ENCODE measurements at regions not wholly inside any gene's neighbourhood (a gene's known extent, or its start where the extent isn't known, plus 50 kb on each side); places are given as distances from the start of the nearest gene placed in this dataset.

DNA sequence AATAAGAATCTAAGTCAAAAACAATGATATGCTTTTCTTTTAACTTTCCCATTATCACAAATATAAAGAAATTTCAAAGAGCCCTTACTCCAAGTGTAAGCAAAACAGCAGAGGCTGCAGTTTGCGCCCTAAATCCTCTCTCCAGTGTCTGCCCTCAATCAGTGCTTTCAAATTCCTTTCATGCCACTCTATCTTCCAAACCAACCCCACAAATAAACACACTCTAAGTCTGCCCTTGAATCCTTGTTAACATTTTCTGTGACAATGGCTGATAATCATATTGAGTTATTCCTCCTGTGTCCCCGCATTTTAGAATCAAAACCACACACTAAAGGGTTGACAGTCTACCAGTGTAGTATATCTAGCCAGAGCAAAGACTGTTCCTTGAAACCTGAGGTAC, 317.9 kb upstream of the MARCKS start:
- TF ChIP-seq, protein P1, sequence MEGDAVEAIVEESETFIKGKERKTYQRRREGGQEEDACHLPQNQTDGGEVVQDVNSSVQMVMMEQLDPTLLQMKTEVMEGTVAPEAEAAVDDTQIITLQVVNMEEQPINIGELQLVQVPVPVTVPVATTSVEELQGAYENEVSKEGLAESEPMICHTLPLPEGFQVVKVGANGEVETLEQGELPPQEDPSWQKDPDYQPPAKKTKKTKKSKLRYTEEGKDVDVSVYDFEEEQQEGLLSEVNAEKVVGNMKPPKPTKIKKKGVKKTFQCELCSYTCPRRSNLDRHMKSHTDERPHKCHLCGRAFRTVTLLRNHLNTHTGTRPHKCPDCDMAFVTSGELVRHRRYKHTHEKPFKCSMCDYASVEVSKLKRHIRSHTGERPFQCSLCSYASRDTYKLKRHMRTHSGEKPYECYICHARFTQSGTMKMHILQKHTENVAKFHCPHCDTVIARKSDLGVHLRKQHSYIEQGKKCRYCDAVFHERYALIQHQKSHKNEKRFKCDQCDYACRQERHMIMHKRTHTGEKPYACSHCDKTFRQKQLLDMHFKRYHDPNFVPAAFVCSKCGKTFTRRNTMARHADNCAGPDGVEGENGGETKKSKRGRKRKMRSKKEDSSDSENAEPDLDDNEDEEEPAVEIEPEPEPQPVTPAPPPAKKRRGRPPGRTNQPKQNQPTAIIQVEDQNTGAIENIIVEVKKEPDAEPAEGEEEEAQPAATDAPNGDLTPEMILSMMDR (IDR thresholded peaks at IDR 0.05; ENCODE audit: low read depth, low read length), result no peak
- H3K4me3 ChIP-seq (ENCODE audit: low read depth, low read length), result no peak overlapping the region

DNA sequence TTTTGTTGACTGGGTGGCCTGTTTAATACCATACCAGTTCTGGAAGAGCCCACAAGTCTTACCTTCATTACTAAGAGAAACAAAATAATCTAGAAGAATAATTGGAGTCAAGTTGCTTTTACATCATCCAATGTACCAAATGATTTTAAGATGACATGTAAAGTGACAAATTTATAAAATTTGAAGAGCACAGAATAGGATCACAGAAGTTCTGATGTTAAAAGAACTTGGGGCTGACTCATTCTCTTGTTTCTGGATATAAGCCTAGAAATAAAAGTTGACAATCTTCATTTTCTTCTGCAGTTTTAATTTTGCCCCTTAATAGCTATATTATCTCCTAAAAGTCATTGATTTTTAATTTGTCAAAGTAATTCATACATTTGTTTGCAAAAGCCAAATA, 317.5 kb upstream of the MARCKS start:
- no peak overlapping the region for H3K4me3 ChIP-seq (ENCODE audit: low read depth, low read length)
- TF ChIP-seq, protein P1 (IDR thresholded peaks at IDR 0.05; ENCODE audit: low read depth, low read length), result no peak

DNA sequence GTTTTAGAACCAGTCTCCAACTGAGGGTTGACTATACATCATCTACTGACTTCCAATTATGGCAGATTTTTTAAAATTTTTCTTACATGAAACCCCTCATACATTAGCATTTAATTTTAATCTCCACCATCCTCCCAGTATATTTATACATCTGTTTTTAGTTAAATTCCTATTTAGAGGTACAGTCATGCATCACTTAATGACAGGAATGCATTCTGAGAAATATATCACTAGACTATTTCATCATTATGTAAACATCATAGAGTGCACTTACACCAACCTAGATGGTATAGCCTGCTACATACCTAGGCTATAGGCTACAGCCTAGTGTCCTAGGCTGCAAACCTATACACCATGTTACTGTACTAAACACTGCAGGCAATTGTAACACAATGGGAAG, 316.7 kb upstream of the MARCKS start:
- no peak overlapping the region for H3K4me3 ChIP-seq (ENCODE audit: low read depth, low read length)

DNA sequence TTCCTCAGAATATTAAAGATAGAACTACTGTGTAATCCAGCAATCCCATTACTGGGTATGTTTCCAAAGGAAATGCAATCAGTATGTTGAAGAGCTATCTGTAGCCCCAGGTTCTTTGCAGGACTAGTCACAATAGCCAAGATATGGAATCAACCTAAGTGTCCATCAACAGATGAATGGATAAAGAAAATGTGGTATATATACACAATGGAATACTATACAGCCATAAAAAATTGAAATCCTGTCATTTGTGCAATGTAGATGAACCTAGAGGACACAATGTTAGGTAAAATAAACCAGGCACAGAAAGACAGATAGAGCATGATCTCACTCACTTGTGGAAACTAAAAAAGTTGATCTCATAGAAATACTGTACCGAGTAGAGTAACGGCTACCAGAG, 306.0 kb upstream of the MARCKS start:
- TF ChIP-seq, protein P1 (IDR thresholded peaks at IDR 0.05; ENCODE audit: low read depth, low read length), result no peak
- no peak overlapping the region for H3K4me3 ChIP-seq (ENCODE audit: low read depth, low read length)

More for the DNA sequence above, 316.7 kb upstream of the MARCKS start:
- TF ChIP-seq, protein P1 (IDR thresholded peaks at IDR 0.05; ENCODE audit: low read depth, low read length), result no peak

DNA sequence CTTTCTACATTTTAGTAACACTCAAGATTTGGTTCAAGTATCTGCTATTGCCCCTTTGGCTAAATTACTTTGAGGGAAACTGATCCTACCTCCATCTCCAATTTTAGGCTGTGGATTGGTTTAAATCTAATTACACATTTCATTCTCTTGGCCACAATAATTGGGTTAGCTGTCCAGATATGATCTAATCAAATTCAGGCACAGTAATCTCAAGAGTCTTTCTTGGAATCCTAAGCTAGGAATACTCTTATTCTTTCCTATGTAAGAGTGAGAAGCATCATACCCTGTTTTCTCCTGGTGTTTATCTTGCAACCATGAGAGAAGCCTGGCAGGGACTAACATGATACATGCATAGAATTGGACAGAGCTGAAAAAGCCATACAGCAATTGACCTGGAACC, 300.4 kb upstream of the MARCKS start:
- TF ChIP-seq, protein P1 (IDR thresholded peaks at IDR 0.05; ENCODE audit: low read depth, low read length), result no peak
- no peak overlapping the region for H3K4me3 ChIP-seq (ENCODE audit: low read depth, low read length)

DNA sequence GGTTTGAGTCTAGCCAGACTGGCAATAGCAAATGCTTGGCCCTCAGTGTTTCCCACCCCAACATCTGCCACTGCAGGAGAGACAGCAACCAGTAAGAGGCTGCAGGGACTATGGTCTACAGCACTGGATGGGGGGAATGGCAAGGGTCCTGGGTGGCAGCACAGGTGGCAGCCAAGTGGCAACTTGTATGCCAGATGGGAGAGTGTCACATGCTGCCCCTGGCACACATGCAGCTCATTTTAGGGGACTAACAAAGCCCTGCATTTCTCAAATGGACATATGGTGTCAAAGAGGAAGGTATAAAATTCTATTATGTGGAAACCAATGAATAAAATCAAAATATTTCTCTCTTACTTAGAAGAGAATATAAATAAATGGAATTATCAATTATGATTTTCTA, 298.7 kb upstream of the MARCKS start:
- TF ChIP-seq, protein P1 (IDR thresholded peaks at IDR 0.05; ENCODE audit: low read depth, low read length), result no peak

DNA sequence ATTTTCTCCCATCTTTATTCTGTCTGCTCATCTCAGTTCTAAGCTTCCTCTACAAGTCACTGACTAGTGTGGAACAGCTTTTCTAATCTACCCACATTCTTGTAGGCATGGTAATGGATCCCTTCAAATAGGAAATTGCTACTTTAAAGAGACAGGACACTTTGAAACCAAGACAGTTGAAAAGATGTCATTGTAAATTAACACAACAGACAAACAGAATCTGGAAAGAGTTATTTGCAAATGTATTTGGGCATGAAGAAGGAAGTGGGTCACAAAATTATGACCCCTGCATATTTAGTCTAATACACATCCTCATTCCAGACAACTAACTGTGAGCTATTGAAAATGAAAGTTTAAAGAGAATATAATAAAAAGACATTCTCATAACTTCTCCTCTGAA, 298.2 kb upstream of the MARCKS start:
- H3K4me3 ChIP-seq (ENCODE audit: low read depth, low read length), result no peak overlapping the region
- TF ChIP-seq, protein P1 (IDR thresholded peaks at IDR 0.05; ENCODE audit: low read depth, low read length), result no peak

More for the DNA sequence above, 298.7 kb upstream of the MARCKS start:
- H3K4me3 ChIP-seq (ENCODE audit: low read depth, low read length), result no peak overlapping the region
